ENCODE measurements at regions not wholly inside any gene's neighbourhood (a gene's known extent, or its start where the extent isn't known, plus 50 kb on each side); places are given as distances from the start of the nearest gene placed in this dataset.
"Not testable (repeated sequence)": the region's sequence is repeated elsewhere in the genome, so short reads cannot be mapped to it uniquely, and the experiment has no call there.

DNA sequence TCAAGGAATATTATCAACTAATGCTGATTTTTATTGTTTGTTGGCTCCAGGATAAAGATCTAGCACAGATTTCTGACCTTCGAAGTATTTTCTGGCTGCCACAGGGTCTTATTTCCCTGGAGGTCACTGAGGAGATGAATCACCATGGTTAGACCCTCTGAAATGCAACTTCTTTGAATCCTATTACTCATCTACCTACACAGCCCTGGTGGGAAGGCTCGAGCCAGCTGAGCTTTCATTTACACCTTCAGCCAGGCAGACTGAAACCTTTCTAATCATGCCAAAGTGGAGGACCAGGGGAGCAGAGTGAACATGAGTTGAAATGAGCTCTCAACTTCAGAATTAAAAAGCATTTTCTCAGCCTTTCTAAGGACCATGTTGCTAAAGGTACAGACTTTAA, 130.5 kb downstream of the SMIM20 start:
- no peak for DNase-seq (ENCODE audit: extremely low read depth in 1 of 2, low read depth in 1 of 2)

DNA sequence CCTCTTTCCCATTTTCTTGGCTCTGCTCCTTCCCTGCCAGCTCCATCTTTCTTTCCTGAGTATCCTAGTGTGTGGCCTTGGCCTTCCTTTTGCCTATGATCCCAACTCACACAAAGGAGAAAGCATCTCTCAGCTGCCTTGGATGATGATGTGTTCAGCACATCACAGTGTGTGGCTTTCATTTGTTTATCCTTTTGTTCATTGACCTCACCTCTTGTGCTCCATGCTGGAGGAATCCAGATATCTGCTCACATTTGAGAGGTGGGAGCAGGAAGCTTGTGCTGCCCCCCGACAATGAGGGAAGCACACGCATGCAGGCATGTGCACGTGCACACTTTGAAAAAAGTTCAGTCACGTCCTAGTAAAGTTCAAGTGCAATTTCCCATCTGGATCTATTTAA, 131.0 kb downstream of the SMIM20 start:
- DNase-seq (ENCODE audit: extremely low read depth in 1 of 2, low read depth in 1 of 2): no peak

DNA sequence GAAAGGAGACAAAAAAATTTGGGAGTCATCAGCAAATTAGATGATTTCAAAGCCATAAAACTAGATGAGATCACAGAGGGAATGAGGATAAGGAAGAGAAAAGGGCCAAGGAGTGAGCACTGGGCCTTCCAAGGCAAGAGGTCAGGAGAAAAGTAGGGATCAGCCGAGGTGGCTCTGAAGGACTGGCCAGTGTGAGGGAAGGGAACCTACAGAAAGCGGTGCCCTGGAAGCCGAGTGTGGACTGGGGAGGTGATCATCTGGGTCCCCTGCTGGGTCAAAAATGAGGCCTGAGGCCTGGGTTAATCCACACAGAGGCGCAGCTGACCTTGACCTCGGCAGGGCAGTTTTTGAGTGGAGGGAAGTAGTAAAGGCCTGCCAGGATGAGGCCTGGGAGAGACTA, 133.8 kb downstream of the SMIM20 start:
- DNase-seq (ENCODE audit: extremely low read depth in 1 of 2, low read depth in 1 of 2): no peak

DNA sequence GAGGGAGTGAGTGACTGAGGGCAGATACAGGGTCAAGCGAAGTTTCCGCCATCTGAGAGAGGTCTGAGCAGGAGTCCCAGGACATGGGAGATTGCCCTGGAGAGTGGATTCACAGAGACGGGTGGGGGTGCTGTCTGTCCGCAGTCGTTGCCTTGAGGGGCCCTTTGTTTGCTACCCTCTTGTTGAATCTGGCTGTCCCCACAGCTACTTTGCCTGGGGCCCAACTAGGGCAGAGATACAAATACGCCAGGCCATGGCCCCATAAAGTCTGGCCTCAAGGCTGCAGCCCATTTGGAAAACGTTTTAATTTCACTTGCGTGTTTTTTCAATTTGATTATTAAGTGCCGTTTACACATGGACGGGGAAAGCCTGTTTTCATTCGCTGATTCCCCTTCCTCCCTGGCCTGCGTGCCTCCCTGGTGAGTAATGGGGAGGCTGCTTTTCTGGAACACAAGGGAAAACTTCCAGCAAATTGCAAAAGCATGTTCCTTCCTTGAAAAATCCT, 134.4 kb downstream of the SMIM20 start:
- DNase-seq (ENCODE audit: extremely low read depth in 1 of 2, low read depth in 1 of 2): no peak

- no peak for DNase-seq (ENCODE audit: extremely low read depth in 1 of 2, low read depth in 1 of 2)
Measured at GRCh38 chr4:26048950-26049349, 134.9 kb downstream of the SMIM20 start.

- DNase-seq (ENCODE audit: extremely low read depth in 1 of 2, low read depth in 1 of 2): no peak
Measured at GRCh38 chr4:26049447-26049846, 135.4 kb downstream of the SMIM20 start.

- DNase-seq (ENCODE audit: extremely low read depth in 1 of 2, low read depth in 1 of 2): no peak
Measured at GRCh38 chr4:26050212-26050643, 136.2 kb downstream of the SMIM20 start.

DNA sequence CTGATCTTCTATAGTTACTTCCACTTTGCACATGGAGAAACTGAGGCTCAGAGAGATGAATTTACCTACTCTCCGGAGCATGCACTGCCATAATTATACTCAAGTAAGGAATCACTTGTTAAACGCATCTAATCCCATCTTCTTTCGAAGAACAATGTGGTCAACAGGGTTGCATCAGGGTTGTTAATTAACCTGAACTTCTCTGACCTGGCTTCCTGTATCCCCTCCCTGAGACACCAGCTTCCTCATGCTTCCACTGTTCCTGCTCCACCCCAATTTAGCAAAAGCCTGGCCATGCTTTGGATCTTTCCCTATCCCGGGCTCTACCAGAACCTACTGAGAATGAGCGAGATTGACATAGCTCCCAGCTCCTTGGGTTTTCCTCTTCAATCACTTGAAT, 136.7 kb downstream of the SMIM20 start:
- no peak for DNase-seq (ENCODE audit: extremely low read depth in 1 of 2, low read depth in 1 of 2)

DNA sequence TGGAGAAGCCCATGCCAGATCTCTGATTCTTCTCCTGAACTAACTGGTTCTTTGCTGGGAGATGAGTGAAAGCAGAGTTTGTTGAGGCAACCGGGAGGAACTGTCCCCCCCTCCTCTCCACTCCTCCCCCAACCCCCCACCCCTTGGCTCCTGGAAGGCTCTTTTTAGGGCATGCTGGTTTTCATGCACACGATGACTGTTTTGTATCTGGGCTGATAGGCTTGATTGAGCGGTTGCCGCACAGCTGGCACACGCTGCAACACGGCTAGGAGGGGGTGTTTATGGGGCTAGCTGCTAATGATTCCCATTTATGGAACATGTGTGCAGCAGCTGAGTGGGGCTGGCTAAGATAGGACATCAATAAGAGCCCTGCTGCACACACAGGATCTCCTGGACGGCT, 137.2 kb downstream of the SMIM20 start:
- no peak for DNase-seq (ENCODE audit: extremely low read depth in 1 of 2, low read depth in 1 of 2)

DNA sequence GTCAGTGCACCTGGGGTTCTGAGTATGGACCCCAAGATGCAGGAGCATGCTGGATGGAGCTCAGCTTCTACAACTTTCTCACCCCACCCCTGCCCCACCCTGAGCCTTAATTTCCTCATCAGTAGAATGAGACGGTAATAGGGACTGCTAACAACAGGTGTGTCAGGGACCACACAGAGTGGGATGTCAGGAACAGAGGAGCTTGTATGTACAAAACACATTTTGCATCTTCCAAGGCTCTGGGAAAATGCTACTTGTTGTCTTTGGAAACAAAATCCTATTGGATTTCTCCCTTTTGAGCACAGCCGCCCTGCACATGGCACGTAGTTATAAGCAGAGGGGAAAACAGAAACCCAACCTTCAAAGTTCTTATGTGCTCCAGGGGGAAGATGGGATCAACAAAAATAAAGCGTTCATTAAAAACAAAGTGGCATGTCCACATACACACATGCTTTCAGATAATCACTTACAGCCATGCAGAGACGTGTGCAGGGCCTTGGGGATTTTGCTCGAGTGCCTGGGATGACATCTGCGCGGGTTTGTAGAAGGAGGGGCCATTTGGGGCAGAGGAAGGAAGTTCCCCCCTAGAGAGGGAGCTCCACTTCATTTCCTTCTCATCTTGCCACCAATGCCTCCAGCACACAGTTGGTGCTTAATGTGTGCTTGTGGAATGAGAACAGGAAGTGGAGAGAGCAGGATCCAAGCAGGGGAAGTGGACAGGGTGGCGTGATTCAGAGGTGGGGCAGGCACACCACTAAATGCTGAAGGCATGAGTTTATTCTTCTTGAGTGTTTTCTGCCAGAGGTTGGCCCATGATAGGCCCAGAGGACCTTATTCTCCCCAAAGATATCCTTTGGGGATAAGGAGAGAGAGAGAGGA, 138.9 kb downstream of the SMIM20 start:
- no peak for DNase-seq (ENCODE audit: extremely low read depth in 1 of 2, low read depth in 1 of 2)

- no peak for DNase-seq (ENCODE audit: extremely low read depth in 1 of 2, low read depth in 1 of 2)
Measured at GRCh38 chr4:26053761-26054160, 139.7 kb downstream of the SMIM20 start.

DNA sequence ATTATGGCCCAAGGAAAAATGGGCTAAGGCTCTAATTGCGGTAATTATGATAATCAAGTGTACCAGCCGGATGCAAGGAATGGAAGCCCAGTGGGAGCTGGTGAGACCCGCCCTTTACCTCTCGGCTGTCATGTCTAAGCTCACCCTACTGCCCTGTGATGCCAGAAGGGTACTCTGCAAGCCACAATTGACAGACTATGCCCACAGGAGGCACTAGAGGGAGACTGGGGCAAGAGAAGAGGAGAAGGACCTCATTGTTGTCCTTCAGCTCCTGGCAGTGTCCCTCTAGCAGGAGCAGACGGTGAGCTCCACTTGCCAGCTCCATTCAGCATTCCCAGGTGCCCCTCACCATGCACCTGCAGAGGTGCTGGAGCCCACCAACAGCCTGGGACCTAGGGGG, 141.8 kb downstream of the SMIM20 start:
- no peak for DNase-seq (ENCODE audit: extremely low read depth in 1 of 2, low read depth in 1 of 2)

DNA sequence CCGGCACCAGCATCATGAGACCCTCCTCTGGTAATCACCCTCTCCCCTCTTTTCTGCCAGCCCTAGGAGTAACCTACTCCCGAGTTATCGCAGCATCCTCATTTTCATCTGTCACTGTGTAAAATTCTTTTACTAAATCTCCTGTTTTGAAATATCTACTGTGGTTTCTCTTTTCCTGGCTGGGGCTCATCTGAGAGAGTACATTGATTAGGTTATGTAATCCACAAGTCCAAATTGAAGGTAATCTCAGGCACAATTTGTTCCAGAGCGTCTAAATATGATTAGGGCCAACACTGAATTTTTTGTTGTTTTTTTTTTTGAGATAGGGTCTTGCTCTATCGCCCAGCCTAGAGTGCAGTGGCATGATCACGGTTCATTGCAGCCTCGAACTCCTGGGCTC, 142.4 kb downstream of the SMIM20 start:
- no peak for DNase-seq (ENCODE audit: extremely low read depth in 1 of 2, low read depth in 1 of 2)

- DNase-seq (ENCODE audit: extremely low read depth in 1 of 2, low read depth in 1 of 2): not testable (repeated sequence)
Measured at GRCh38 chr4:26057839-26058238, 143.8 kb downstream of the SMIM20 start.

DNA sequence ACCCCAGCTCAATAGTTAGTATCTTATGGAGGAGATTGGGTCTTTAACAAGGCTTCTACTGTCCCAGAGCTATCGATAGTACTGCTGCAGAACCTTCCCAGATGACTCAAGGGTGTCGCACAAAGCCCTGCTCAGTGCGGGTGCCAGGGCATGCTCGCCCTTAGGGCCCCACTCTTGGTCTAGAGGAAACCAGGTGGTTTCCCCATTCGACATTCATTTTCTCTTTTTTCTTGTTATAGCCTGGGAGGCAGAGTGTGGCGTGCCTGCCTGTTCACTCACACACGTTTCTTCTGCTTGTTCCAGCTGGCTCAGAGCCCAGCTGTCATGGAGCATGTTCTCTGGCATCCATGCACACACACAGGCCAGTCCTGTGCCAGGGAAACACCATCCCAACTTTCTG, 144.5 kb downstream of the SMIM20 start:
- DNase-seq (ENCODE audit: extremely low read depth in 1 of 2, low read depth in 1 of 2): no peak

DNA sequence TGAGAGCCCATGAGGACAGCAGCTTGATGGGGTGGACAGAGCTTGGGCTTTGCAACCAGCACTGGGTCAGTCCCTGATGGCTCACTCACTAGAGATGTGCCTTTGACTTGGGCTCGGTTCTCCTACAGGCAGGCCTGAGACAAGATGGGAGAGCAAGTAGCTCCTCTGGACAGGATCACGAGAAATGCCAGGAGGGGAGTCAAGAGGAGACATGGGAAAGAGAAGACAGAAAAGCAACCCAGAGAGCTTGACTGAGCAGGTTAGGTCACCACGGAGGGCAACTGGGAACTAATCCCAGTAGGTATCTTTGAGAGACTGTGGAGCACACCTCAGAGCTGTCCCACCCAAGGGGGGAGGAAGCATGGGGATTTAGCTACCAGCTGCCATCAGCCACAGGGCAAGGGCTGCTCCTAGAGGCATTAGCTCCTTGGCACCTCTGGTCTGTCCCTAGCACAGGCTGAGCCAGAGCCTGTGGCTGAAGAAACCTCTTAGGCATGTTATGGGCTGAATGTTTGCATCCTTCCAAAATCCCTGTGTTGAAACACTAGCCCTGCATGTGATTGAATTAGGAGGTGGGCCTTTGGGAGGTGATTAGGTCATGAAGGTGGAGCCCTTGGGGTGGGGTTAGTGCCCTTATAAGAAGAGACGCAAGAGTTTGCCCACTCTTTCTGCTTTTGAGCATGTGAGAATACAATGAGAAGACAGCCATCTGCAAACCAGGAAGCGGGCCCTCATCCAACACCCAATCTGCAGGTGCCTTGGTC, 145.6 kb downstream of the SMIM20 start:
- DNase-seq (ENCODE audit: extremely low read depth in 1 of 2, low read depth in 1 of 2): no peak

DNA sequence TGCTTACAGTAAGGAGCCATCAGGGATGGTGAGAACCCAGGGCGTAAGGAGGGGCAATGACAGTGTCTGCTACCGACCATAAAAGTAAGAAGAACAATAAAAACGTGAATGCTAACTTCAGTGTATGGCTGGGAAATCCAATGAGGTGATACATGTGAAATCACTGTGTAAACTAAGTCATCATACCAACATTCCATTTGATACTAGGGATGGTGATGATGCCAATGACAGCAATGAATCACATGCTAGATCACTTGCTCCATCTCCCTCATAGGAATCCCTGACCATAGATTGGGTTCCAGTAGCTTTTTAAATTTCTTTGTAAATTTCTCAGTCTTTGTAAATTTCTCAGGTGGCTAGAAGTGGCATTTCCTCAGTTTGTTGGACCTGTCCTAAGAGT, 146.3 kb downstream of the SMIM20 start:
- DNase-seq (ENCODE audit: extremely low read depth in 1 of 2, low read depth in 1 of 2): no peak

GRCh38 chr4:26061248-26061986, 147.4 kb downstream of the SMIM20 start:
- DNase-seq (ENCODE audit: extremely low read depth in 1 of 2, low read depth in 1 of 2): no peak

- DNase-seq (ENCODE audit: extremely low read depth in 1 of 2, low read depth in 1 of 2): no peak
Measured at GRCh38 chr4:26062215-26062614, 148.2 kb downstream of the SMIM20 start.

- not testable (repeated sequence) for DNase-seq (ENCODE audit: extremely low read depth in 1 of 2, low read depth in 1 of 2)
Measured at GRCh38 chr4:26064009-26064408, 150.0 kb downstream of the SMIM20 start.

DNA sequence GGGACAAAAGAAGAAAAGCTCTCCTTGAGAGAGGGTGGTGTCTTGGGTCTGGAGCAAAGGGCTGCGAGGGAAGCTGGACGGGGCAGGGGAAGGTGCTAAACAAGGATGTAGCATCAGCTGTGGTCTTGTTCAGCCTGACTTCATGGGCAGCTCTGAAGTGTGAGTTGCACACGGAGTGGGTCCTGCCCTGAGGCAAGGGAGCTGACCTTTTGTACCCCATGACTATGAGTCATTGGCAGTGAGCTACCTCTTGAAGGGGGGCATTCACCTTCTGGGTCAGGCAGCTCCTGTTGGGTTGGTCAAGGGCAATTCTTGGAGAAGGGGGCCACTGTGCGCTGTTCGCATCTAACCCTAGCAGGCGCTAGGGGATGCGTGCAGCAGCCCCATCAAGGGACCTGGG, 151.8 kb downstream of the SMIM20 start:
- no peak for DNase-seq (ENCODE audit: extremely low read depth in 1 of 2, low read depth in 1 of 2)

Data from activated CD8-positive, alpha-beta memory T cell treated with anti-CD3 and anti-CD28 coated beads for 1 hour (primary cell).